AG09309 (cell line): ENCODE measurements at regions not wholly inside any gene's neighbourhood (a gene's known extent, or its start where the extent isn't known, plus 50 kb on each side); places are given as distances from the start of the nearest gene placed in this dataset.

Source experiments
- DNase-seq: peaks from one replicate; pipeline ENCODE4 v3.0.0-alpha.2; 2010; ENCODE audit warnings: low read depth
- H3K4me3 ChIP-seq: 2 replicates; pipeline ENCODE4 v1.5.1; 2011; ENCODE audit warnings: mild to moderate bottlenecking, low read depth, low read length, moderate library complexity; ENCODE audit not compliant: control insufficient read depth
- TF ChIP-seq, protein P1 (sequence below): IDR thresholded peaks from 2 replicates; pipeline ENCODE4 v1.5.1; 2011; ENCODE audit warnings: mild to moderate bottlenecking, low read depth, low read length, inconsistent platforms; ENCODE audit not compliant: insufficient read depth, control insufficient read depth; ENCODE audit errors: missing control alignments

DNA sequence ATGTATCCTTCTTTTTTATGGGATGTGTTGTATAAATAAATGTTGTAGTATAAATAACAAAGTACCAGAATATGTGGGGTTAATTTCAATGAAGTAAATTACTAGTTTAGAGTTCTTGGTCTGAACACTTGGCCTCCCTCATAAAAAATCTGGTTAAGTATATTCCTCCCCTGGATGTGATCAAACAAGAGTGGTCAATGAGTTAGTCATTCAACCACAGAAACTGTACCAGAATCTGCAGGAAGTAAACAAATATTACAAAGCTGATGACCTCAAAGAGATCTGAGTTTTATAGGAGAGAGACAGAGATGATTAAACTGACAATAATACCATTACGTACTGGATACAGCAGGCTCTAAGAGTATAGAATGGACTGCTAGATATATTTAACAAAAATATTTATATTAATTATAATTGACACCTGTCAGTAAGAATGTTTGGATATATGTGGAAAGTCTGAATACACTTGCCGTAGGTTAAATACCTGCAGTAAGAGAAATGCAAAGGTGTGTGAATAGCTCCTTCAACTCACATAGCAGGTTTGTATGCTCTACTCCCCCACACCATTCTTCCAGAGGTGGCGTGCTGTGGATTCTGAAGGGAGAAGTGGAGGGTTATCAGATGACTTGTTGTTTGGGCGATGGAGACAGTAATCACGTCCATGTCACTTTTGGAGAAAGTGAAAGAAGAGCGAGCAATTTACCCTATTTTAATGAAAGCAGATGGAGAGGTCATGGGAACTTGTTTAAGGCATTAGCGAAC is 108.3 kb upstream of the LRATD1 start:
- peak; percentile 43 for DNase-seq
- TF ChIP-seq, protein P1, sequence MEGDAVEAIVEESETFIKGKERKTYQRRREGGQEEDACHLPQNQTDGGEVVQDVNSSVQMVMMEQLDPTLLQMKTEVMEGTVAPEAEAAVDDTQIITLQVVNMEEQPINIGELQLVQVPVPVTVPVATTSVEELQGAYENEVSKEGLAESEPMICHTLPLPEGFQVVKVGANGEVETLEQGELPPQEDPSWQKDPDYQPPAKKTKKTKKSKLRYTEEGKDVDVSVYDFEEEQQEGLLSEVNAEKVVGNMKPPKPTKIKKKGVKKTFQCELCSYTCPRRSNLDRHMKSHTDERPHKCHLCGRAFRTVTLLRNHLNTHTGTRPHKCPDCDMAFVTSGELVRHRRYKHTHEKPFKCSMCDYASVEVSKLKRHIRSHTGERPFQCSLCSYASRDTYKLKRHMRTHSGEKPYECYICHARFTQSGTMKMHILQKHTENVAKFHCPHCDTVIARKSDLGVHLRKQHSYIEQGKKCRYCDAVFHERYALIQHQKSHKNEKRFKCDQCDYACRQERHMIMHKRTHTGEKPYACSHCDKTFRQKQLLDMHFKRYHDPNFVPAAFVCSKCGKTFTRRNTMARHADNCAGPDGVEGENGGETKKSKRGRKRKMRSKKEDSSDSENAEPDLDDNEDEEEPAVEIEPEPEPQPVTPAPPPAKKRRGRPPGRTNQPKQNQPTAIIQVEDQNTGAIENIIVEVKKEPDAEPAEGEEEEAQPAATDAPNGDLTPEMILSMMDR, result no peak
- H3K4me3 ChIP-seq, result peak overlapping the region; percentile 22

DNA sequence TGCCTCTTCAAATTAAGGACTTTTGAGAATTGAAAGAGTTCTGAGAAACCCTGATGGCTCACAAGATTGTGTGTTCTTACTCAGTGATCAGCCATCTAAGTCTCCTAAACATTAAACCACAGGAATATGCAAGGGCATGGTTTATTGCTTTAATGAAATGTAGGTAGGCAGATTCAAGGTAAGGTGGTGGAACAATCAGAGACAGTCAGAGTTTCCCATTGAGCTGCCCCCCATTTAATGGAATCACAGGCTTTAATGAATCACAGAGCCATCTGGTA is 107.8 kb upstream of the LRATD1 start:
- H3K4me3 ChIP-seq, result no peak overlapping the region; the same call in 1 of the 2 replicates
- TF ChIP-seq, protein P1, result no peak
- peak; percentile 16 for DNase-seq

DNA sequence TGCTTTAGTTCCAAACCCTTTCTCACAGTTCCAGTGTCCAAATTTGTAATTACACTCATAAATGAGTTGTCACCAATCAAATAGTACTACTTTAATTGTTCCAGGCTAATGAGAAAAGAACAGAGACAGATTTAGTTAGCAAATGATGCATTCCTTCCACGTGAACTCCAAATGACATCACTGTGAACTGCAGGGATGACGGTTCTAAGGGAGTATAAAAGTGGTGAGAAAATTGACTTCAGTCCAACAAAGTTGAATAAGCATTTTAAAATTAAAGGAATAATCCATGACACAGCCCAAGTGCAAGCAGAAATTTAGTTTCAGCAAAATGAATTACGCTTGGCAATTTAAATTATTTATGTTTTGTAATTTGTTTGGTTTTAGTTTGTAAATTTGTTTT is 102.0 kb upstream of the LRATD1 start:
- no peak overlapping the region for H3K4me3 ChIP-seq
- TF ChIP-seq, protein P1, result no peak
- DNase-seq, result no peak

DNA sequence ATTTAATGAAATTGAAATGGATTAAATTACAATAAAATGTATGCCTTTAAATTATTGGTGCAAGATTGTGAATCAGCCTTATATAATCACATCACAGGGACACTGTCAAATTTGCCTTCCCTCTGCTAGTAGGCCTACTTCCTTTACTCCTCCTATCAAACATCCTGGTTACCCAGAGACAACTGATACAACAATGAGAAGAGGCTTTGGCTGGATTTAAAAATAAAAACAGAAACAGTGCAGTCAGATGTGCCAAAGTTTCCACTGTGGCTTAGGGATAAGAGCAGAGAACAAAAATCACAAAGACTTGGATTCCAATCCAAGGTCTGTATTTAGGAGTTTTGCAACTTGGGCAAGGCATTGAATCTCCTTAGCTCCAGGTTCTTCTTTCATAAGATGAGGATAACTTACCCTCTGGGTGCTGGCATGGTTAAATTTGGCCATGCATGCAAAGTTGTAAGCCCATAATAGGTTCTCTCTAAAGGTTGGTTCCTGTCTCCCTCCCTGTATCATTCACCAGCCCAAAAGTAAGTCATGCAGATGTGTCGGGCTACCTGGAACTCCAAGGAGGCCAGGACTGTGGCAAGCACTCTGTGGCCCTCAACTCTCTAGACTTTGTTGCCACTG is 99.3 kb upstream of the LRATD1 start:
- TF ChIP-seq, protein P1, result no peak
- DNase-seq, result no peak
- no peak overlapping the region for H3K4me3 ChIP-seq

DNA sequence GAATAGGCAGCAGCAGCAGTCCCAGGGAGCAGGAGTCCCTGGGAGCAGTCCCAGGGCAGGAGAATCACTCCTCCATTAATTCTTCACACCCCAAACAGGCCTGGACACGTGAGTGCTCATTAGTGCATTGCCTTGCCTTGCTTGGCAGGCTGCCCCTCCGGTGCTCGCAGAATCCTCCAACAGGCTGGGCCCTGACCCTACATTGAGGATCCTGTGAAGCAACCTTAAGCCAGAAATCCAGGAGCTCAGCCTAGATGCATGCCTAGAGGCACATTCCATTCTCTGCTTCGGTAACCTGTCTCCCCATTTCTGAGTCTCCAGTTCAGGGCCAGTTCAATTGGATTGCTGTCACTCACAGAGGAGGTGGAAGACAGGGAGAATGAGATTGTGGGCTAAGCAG is 97.4 kb upstream of the LRATD1 start:
- TF ChIP-seq, protein P1, result no peak
- H3K4me3 ChIP-seq, result no peak overlapping the region
- DNase-seq, result no peak

DNA sequence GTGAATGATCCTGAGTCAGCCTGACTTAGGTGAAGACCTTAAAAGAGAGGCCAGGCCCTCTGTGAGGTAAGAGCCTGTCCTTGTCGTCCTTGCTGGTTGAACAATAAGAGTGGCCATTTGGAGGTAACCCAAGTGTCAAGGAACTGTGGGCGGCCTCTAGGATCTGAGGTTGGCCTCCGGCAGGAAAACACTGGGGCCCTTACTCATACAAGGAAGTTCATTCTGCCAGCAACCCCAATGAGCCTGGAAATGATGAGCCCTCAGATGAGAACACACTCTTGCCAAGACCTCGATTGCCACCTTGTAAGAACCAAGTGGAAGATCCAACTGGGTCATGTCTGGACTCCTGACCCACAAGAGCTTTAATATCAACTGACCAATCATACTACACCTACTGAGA is 95.5 kb upstream of the LRATD1 start:
- DNase-seq, result no peak
- TF ChIP-seq, protein P1, result no peak
- no peak overlapping the region for H3K4me3 ChIP-seq
